HEK293T (cell line): ENCODE measurements at regions not wholly inside any gene's neighbourhood (a gene's known extent, or its start where the extent isn't known, plus 50 kb on each side); places are given as distances from the start of the nearest gene placed in this dataset.

Source experiments
- BHLHE40 ChIP-seq: fragments of 450-650 bp; IDR thresholded peaks from 2 replicates; pipeline ENCODE4 v1.6.1; 2016; ENCODE audit warnings: mild to moderate bottlenecking, moderate library complexity, borderline replicate concordance
- CTBP1 ChIP-seq: fragments of 450-650 bp; IDR thresholded peaks from 2 replicates; pipeline ENCODE4 v1.6.1; 2016; ENCODE audit warnings: borderline replicate concordance
- ELF4 ChIP-seq: fragments of 450-650 bp; IDR thresholded peaks from 2 replicates; pipeline ENCODE4 v1.6.1; 2017; ENCODE audit warnings: antibody characterized with exemption
- FOXK2 ChIP-seq: fragments of 450-650 bp; IDR thresholded peaks from 2 replicates; pipeline ENCODE4 v1.6.1; 2016; ENCODE audit warnings: mild to moderate bottlenecking
- FOXM1 ChIP-seq: fragments of 450-650 bp; IDR thresholded peaks from 2 replicates; pipeline ENCODE4 v1.6.1; 2017; ENCODE audit warnings: mild to moderate bottlenecking, borderline replicate concordance
- HDGF ChIP-seq: fragments of 450-650 bp; IDR thresholded peaks from 2 replicates; pipeline ENCODE4 v1.6.1; 2017; ENCODE audit warnings: antibody characterized with exemption, borderline replicate concordance
- L3MBTL2 ChIP-seq: fragments of 450-650 bp; conservative IDR thresholded peaks from 2 replicates; pipeline ENCODE4 v1.6.1; 2016; ENCODE audit warnings: mild to moderate bottlenecking
- LEF1 ChIP-seq: fragments of 450-650 bp; IDR thresholded peaks from 2 replicates; pipeline ENCODE4 v1.6.1; 2017; ENCODE audit warnings: mild to moderate bottlenecking, borderline replicate concordance
- NFRKB ChIP-seq: fragments of 450-650 bp; IDR thresholded peaks from 2 replicates; pipeline ENCODE4 v1.6.1; 2016; ENCODE audit warnings: mild to moderate bottlenecking, moderate library complexity
- PKNOX1 ChIP-seq: fragments of 450-650 bp; IDR thresholded peaks from 2 replicates; pipeline ENCODE4 v1.6.1; 2016
- SP1 ChIP-seq: fragments of 450-650 bp; IDR thresholded peaks from 2 replicates; pipeline ENCODE4 v1.6.1; 2017
- SUZ12 ChIP-seq: fragments of 450-650 bp; IDR thresholded peaks from 2 replicates; pipeline ENCODE4 v1.6.1; 2016; ENCODE audit warnings: mild to moderate bottlenecking
- TARDBP ChIP-seq: fragments of 450-650 bp; IDR thresholded peaks from 2 replicates; pipeline ENCODE4 v1.6.1; 2016
- ZNF384 ChIP-seq: fragments of 450-650 bp; IDR thresholded peaks from 2 replicates; pipeline ENCODE4 v1.6.1; 2016

GRCh38 chr9:118000581-118000980 is 296.4 kb downstream of the TLR4 start:
- TF ChIP-seq LEF1 (no peak), SP1 (no peak), PKNOX1 (no peak), TARDBP (no peak), L3MBTL2 (no peak), FOXM1 (no peak), FOXK2 (no peak), NFRKB (no peak), CTBP1 (no peak), SUZ12 (no peak), ELF4 (no peak), BHLHE40 (no peak), HDGF (no peak), ZNF384 (no peak)
